Activated CD4-positive, alpha-beta T cell treated with anti-CD3 and anti-CD28 coated beads, Interleukin-2, amount 50 U/mL, for 4 hours (primary cell): ENCODE measurements at regions not wholly inside any gene's neighbourhood (a gene's known extent, or its start where the extent isn't known, plus 50 kb on each side); places are given as distances from the start of the nearest gene placed in this dataset.

Experiments used
- DNase-seq, 2 experiments: peaks; one replicate each; pipeline ENCODE4 v3.0.0-alpha.2; 2020

DNA sequence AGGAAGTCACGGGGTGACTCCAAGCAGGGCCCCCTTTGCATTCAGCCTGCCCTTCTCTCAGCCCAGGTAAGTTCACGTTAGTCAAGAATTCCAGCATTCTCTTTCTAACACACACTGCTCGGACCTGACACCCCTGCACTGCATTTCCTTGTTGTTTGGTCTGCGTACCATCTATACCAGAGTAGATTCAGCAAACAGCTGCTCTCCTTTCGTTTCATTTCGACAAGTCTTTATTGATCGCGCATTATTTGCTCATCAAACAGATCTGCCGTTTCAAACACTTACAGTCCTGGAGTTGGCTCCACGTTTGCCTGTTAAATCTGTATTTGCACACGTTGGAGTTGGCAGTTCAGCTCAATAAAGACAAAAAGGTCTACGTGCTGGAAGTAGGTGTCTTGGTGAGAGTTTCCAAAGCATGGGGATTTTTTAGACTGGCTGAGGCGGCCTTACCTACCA lies 495.1 kb downstream of the RPS24 start:
- no peak for DNase-seq

DNA sequence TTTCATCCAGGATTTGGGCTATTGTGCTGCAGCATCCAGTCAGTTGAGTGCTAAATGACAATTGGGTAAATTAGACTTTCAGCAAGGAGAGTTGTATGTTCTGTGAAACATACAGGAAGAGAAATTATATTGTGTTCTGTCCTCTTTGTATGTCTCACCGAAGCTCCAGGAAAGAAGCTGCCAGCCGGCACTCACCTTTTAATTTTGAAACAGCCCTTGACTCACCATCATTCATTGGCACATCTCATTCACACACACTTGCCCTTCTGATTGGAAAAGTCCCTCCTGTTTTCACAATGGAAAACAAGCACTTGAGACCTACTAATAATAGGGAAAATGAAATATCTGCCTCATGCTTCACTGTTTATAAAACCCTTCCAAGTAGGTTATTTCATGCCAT lies 495.6 kb downstream of the RPS24 start:
- DNase-seq = no peak

DNA sequence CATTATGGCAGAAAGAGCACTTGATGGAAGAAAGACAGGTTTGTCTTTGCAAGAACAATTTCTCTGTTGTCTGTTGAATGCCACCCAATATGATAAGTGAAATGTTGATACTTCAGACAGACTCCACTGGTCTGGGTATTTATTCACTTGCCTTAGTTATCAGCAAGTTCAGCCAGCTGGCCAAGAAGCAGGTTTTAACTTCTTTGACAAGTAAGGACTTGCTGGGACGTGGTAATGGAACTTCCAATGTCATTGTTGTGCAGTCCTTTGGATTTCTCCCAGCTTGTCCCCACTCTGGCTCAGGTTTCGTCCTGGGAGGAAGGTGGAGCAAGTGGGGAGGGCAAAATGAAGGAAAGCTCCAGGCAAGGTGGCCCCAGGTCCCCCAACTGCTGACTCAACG lies 497.4 kb downstream of the RPS24 start:
- DNase-seq = no peak

DNA sequence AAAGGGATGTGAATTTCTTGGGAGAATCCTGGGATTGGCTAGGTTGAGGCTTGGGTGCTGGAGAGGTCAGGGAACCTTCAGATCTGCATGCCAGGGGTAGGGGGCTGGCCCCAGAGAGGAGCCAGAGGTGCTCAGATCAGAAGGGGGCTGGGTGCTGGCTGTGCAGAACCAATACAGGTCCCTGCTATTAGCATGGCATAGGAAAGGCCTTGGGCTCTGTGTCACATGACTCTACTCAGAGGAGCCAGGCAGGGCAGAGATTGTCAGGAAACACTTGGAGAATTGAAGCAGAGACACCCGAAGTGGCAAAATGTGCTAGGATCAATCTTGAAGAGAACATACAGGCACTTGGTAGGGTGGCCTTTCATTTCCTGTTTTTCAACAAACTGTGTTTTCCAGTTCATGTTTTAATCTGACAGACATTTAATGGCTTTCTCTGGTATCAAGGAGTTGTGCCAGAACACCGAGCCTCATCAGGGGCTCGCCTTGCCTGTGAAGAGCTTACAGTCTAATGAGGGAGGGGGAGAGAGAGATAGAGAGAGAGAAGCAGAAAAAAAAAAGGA lies 498.9 kb downstream of the RPS24 start:
- DNase-seq = no peak

DNA sequence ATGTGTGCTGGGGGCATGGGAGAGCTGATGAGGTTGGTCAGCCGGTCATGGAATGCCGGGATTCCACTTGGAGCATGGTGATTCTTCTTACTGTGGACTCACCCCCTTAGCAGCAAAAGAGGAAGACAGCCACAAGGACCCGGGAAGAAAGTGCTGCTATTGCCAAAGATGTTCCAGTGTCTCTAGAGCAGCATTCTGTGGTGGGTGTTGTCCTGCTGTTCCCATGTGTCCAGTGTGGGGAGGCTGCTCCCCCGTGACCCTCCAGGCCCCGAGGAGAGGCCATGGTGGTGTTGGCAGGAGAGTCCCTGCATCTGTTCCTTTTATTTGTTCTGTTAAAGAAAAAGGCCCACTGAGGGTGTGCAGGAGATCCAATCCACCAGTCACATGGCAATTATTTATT lies 499.4 kb downstream of the RPS24 start:
- no peak for DNase-seq

DNA sequence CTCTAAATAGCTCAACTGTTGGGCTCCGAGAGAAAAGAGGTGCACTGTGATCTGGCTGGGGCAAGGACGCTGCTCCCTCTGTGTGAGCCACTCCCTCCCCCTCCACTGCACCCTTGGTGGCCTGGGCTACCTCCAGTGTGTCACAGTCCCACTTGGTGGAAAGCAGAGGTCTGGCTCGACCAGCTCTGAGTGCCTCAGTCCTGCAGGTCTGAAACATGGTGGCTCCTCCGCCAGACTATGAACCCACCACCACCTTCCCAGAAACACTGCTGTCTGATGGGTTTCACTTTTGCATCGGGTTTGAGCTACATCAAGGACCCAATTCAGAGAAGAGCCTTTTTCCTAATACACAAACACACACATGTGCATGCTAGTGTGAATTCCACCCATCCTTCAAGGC lies 500.1 kb downstream of the RPS24 start:
- DNase-seq = no peak

DNA sequence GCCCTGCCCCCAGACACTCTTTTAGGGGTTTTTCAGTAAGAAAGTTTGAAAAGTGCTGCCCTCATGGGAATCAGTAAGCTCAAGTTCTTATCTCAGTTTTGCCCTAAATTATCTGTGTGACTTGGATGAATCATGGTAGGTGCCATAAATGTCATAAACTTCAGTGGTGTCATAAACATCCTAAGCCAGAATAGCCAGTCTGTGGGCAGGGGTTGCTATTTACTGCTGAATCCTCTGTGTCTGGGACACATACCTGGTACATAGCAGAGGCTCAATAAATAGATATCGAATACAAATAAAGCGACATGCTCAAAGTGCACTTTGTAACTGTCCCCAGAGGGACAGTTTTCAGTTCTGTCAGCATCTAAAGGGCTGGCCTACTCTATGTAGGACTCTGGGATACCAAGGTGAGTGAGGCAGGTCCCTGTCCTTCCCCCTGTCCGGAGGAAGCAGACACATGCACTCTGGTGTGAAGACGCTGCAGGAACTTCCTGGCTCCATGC lies 502.1 kb downstream of the RPS24 start:
- DNase-seq = no peak

DNA sequence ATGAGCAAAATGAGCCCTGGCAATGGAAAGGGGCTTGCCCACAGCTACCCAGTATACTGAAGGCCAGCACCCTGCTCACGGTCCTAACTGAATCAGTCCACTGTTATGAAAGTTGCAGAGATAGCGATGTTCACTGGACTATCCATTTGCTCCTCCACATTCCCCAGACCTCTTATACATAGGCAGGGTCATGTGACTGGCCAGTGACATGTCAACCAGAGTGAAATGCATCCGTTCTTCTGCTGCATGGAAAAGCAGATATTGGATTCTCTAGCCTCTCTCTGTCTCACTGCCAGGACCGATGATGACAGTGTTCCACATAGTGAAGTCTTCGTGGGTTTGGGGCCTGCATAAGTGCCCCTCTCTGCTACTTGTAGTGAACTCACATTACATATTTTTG lies 503.4 kb downstream of the RPS24 start:
- no peak for DNase-seq

DNA sequence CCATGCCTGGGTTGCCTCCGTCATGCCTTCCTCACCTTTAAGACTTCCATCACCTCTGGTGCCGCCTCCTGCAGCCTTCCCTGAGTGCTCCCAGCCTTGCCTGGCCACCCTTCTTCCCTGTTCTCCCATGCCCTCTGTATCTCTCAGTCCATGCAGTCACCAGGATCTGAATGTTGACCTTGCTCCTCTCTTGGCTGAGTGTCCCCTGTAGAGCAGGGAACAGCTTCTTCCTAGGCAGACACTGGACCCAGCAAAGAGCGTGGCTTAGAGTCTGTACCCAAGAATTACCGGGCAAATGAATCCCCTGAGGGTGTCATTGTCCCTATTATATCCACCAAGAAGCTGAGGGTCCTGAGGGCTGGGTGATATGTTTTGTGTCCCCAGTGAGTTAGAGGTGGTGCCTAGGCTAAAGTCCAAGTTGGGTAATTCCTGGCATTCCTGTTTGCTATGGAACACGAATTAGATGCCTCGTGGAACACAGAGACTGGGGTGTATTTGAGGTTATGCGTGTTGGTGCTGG lies 505.6 kb downstream of the RPS24 start:
- no peak for DNase-seq

DNA sequence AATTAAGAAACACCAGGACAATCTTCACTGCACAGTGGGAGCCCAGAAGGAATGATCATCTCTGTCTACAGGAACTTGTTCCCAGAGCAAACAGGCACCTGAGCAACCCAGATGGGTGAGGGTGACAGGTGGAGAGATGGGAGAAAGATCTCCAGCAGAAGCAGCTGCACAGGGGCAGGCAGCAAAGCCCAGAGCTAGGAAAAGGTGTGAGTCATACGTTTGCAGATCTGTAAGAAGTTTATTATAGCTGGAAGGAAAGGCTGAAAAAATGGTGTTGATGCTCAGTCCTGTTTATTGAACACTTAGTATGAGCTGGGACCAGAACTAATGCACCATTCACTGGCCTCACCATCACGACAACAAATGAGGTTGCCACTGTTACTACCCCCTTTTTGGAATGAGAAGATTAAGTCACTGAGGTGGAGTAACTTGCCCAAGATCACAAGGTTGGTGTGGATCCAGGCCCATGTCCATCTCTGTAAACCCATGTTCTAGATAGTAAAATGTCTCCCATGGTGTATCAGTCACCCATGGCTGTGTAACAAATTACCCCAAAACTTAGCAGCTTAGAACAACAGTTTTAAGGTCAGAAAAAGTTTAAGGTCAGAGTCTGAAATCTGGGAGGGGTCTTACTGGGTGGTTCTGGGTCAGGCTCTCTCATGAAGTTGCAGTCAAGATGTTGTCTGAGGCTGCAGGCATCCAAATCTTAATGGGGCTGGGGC lies 506.9 kb downstream of the RPS24 start:
- DNase-seq = no peak

DNA sequence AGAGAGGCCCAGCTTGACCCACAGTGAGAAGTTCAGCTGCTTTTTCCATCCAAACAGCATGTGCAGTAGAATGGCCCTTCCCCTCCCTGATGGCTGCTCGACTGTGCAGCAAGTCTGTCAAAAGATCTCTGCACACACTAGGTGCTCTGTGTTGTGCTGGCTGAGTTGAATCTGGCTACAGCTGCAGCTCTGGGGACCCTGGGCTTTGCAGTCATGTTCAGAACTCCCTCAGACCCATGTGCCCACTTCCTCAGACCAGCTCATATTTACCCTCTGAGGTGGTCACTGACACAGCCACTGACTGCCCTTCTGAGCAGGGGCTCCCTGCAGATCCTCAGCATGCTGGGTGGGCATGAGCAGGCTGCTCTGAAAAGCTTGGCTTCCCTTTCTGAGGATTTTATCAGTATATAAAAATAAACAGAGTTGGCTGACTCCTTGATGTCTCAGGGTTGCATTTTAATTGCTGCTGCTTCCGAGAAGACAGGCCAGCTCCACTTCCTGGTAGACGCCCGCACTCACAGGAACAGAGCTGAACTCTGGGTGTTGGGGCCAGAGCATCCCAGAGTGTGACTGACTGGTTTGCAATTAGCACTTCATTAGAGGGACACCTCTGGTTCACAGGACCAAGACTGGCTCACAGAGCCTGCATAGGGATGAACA lies 507.9 kb downstream of the RPS24 start:
- no peak for DNase-seq

DNA sequence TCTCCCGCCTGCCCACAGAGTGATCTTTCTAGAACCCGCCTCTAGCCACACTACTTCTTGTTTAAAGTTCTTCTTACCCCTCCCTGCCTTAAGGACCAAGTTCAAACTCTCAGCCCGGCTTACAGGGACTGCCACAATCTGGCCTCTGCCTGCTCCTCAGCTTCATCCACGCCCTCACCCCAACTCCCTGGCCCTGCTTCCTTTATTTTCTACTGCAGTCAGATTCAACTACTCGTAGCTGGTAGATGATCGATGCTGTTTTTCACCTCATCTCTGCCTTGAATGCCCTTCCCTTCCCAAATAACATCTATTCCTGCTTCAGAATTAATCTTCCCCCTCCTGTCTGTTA lies 508.5 kb downstream of the RPS24 start:
- DNase-seq = no peak

DNA sequence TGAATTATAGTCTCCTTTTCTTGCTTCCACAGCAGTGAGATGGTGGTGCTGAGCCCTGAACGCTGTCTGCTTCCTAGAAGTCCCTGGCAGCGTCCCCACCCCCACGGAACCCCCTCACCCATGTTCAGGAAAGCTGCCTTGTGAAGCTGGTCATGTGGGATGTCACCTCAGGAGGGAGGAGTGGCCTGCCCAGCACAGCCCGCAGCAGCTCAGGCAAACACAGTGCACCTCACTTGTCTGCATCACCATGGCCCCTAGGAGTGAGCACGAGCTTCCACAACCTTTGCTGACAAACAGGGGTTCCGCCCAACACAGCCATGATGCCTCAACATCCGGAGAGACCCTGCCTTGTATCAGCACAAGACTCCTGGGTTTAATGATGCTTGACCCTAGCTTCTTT lies 508.9 kb downstream of the RPS24 start:
- no peak for DNase-seq

DNA sequence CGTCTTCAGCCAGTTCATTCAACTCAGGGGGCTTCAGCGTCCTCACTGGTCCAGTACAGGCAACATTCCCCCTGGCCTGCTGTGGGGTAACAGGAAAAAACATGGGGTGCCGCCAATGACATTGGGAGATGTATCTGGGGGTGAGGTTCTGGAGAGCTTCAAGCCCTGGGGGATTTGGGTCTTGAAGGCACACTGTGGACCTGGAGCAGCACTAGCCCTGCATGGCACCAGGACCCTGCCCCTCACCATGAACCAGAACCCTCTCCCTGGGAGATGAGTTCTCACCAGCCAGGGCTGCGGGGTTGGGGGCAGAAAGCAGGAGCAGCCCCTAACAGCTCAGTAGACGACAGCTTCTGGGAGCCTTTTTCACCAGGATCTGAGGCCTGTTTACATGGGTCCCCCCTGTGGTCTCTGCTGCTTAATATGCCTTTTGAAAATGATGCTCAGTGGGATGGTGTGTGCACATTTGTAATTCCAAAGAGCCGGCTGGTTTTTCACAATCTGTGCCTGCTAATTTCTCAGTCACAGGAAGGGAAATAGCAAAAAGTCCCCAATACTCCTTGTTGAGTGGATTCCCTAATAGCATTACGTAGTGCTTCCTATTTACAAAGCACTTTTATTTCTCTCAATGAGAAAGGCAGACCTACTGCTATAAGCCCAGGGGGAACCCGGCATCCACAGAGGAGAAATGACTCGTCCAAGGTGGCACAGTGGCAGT lies 509.5 kb downstream of the RPS24 start:
- no peak for DNase-seq

DNA sequence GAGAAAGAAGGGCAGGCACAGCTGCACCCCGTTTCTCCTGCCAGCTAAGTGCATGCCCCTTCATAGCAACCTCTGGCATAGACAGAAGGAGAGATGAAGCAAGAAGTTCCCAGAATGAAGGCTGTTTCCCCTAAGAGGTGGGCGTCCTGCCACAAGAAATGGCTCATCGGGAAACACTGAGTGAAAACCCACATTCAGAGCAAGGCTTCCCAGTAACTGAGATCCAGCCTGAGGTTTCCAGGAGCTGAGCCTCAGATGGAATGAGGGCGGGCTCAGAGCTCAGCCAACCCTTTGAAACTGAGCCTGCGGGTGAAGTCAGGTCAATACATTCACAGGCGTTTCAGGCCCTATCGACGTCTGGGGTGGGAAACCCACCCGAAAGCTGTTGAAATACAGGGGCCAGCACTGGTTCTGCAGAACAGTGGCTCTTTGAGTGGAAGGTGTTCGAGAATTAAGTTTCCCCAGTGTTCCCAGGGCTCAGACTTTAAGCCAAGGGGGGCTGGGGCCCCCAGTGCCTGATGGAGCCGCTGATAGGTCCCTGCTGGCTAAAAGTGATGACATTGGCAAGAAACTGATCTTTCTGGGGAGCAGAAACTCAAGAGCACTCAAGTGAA lies 510.2 kb downstream of the RPS24 start:
- DNase-seq = no peak

DNA sequence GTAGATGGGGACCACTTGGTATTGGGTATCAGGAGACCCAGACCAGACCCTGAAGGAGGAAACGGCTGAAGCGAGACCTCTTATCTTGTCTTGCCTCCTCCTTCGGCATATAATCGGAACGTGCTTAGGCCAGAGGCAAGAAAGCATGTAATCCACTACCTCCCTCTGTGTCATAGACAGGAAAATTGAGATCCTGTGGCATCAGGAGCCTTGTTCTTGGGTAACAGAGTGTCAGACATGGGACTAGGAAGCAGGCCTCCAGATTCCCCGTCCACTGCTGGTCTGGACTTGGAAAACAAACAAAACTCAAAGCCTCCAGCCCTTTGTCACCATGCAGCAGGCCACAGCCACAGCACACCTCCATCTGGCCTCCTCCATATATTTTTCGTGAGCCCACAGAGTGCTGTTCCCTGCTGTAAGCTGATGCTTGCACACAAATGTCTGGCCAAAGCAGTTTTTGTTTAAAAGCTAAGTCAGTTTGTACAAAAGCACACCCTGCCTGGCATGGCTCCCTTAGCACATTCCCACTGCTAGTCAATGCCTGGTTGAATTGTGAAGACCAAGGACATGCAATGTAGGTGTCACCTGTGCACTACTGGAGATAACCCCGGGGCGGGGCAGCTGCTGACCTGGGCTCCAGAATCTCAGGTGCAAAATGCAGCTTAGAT lies 510.9 kb downstream of the RPS24 start:
- DNase-seq = no peak

DNA sequence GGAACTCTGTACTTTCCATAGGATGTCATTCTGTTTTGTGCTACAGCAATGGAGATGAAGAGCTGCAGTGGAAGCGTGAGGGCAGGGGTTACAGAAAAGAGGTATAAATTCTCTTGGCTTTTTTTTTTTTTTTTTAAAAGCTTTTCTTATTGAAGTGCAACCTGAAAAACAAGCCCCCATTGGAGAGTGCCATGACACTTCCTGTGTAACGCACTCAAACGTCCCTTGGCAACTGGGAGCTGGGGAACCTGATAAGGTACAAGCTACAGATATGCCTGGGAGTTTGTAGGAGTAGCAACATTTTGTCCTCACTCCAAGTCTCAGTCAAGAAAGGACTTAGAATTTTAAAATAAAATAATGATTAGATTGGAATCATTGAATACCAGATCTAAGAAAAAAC lies 512.1 kb downstream of the RPS24 start:
- DNase-seq = no peak

DNA sequence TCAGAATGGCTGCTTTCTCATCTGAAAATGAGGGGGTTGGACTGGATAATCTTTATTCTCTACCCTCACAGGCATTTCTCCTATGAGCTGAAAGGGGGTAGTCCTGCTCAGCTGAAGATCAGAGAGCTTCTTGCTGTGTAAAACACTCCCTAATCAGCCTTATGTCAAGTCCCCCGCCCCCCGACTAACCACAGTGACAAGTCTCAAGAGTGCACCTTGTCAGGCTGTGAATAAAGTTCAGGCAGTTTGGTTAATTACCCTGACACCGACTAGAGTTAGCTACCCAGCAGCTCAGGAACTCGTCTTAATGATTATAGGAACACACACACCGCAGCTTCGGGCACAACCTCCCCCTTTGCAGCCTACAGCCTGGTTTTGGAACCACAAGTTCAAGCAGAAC lies 513.7 kb downstream of the RPS24 start:
- no peak for DNase-seq

DNA sequence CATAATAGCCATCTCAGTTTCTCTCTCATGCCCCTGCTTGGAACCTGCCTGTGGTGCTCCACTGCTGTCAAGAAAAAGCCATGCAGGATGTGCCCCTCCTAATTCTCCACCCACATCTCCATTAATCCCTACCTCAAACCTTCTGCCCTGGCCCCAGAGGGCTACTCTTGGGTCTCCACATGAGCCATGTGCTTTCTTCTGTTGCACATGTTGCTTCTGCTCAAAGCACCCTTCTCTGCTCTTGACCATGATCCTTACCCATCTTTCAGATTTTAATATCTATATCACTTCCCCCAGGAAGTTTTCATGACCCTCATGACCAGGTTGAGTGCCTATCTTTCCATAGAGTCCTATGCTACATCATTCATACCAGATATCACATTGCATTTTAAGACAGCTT lies 514.2 kb downstream of the RPS24 start:
- DNase-seq = no peak

DNA sequence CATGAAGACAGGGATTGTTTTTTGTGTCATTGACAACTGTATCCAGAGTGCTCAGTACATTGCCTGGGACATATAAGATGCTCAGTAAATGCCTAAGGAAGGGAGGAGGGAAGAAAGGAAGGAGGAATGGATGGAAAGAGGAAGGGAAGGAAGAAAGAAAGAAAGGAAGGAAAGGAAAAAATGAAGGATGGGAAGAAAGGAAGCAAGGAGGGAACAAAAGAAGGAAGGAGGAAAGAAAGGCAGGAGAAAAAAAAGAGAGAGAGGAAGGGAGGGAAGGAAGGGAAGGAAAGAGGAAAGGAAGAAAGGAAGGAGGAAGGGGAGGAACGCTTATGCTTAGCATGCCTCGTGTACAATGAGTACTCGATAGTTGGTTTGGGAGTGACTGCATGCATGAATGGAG lies 514.7 kb downstream of the RPS24 start:
- no peak for DNase-seq

DNA sequence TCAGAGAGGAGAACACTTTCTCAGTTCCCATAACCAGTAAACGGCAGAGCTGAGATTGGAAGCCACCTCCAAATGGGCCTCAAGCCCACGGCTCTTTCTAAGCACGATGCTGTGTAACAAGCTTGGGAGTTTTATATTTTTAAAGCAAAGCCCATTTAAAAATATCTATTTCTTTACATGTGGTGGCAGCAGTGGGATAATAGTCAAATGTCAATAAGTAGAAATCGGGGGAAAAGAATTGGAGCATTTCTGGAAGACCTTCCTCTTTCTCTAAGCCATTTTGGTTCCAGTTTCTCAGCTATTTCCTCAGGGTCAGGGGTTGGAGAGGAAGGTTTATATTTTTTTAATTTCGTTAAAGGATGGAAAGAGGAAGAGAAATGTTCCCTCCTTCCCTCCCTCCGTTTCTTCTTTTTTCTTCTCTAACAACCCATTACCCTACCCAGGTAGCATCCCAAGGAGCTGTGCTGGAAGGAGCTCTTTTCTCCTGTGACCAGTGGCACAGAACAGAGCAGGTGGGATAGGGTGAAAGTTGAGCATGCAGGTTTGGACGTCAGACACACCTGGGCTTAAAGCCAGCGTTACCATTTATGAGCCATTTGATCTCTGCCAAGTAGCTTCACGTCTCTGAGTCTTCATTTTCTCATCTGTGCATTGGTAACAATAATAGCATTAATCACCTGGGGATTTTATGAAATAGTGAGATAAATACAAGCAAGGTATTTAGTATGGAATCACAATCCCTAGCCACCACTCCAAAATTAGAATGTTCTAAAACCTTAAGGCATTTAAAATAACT lies 515.7 kb downstream of the RPS24 start:
- DNase-seq = no peak

DNA sequence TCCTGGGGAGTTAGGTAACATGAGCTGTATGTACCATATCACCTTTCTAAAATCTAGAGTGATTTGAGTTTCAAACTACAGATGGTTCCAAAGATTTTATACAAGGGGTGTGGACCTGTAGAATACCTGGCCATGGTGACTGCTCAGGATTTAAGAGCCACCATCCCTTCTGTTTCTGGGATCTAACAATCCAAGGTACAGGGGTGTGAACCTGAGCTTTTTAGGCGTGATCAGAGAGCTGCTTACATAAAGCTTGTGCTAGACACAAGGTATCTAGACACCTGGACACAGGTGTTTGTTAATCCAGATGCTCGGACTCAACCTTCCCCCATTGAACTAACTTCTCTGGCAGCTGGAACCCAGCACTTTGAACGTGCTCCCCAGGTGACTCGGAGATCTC lies 516.4 kb downstream of the RPS24 start:
- no peak for DNase-seq
